HG03135 (cell line): ENCODE measurements at regions not wholly inside any gene's neighbourhood (a gene's known extent, or its start where the extent isn't known, plus 50 kb on each side); places are given as distances from the start of the nearest gene placed in this dataset.
"Not testable (repeated sequence)": the region's sequence is repeated elsewhere in the genome, so short reads cannot be mapped to it uniquely, and the experiment has no call there.

Experiments
- ATAC-seq: cut with Tn5 transposase; IDR thresholded peaks from one replicate; pipeline ENCODE4 v1.9.1; 2021; ENCODE audit warnings: mild to moderate bottlenecking, moderate library complexity; ENCODE audit not compliant: unreplicated experiment

DNA sequence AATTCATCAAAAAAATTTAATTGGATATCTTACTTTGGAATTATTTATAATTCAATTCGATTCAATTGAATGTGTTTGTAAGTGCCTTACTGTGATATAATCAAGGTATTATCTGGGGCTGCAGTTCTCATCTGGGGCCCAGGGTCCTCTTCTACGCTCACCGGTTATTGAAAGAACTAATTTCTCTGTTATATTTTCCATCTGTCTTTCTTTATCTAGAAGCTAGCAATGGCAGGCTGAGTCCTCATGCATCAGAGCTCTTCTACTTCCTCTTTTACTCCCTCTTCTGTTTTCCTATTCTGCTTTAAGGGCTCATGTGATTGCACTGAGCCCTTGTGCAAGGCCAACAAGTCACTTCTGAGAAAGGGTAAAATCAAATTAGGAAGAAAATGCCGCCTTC, 315.6 kb downstream of the RAD51AP2 start:
- not testable (repeated sequence) for ATAC-seq

DNA sequence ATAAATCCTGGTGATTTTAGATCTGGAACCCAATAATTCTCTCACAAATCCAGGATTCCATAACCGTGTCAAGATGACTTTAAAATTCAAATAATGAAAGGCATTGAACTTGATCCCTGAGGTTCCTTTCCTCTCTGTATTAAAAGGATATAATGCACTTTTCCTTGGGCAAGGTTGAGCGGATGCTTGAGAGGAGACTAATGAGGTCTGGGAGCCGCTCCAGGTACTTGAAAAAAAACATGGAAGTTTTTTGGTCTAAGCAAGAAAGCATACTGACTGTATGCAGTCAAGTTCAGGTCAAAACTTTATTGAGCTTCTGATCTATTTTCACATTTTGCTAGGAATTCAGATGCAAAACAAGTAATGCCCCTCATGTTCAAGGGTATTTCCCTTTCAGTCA, 318.5 kb downstream of the RAD51AP2 start:
- no peak for ATAC-seq

DNA sequence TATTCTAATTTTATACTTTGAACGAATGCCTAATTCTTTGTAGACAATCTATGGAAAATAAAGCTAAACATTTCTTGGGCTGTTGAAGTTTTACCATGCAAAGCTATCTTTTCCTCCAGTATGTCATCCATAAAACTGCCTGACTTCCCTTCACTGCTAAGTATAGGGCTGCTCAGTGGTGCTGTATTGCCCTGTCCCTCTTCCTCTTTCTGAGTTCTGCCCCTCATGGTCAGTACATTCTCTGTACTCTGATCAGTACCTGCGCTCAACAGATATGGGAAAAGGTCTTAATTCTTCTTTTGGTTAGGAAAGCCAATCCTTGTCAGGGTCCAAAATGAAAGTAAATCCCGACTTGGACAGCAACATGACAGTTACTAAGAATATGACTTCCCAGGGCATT, 321.9 kb downstream of the RAD51AP2 start:
- ATAC-seq = no peak

DNA sequence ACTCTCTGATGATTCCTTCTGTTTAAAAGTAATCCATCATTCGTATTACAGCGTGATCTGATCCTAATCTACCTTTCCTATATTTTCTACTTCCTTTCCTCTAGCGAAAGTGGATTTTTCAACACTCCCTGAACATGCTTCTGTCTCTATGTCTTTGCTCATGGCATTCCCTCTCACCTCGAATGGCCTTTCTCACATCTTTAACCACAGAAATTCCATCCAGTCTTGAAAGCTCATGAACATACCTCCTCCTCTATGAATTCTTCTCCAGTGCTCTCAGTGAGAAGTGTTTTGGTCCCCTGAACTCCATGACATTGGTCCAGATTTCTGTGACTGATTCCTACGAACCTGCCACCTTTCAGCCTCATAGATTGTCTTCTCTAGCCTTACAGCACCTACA, 323.2 kb downstream of the RAD51AP2 start:
- no peak for ATAC-seq

- no peak for ATAC-seq
These were observed 324.2 kb downstream of the RAD51AP2 start for GRCh38 chr2:17194083-17194482.

GRCh38 chr2:17193433-17193890, 324.8 kb downstream of the RAD51AP2 start:
- not testable (repeated sequence) for ATAC-seq

GRCh38 chr2:17191223-17191622, 327.0 kb downstream of the RAD51AP2 start:
- ATAC-seq = no peak

DNA sequence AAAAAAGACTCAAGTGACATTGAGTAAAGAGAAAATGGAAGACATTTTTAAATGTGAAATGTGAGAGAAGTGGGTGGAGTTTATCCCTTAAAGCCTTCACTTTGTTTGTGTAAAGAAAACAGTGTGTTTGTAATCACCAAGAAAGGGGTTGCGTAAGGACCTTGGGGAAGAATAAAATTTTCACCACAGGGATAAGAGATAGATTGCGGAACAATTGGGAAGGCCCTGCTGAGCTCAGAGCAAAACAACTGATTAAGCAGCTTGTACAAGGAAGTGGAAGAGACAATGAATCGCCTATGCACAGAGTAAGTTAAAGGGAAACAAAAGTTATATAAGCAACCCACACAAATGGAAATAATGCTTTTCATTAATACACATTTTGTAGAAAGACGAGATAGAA, 327.7 kb downstream of the RAD51AP2 start:
- no peak for ATAC-seq

DNA sequence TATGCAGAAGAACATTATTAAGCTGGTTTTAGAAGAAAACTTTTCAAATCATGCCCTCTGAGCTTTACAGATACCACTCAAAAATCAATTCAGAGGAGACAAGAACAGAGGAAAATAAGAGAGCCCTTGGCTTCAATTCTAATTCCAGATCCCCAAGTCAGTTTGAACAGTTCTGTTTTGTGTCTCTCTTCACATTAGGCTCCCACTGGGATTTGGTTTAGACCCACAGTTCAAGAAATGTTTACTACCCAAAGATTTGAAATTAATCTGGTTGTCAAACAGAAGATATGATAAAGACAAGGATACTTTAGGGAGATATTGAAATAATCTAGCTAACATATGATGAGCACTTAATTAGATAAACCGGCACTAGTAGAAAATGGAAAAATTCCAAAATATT, 329.5 kb downstream of the RAD51AP2 start:
- no peak for ATAC-seq

- no peak for ATAC-seq
These were observed 333.7 kb downstream of the RAD51AP2 start for GRCh38 chr2:17184512-17184911.

DNA sequence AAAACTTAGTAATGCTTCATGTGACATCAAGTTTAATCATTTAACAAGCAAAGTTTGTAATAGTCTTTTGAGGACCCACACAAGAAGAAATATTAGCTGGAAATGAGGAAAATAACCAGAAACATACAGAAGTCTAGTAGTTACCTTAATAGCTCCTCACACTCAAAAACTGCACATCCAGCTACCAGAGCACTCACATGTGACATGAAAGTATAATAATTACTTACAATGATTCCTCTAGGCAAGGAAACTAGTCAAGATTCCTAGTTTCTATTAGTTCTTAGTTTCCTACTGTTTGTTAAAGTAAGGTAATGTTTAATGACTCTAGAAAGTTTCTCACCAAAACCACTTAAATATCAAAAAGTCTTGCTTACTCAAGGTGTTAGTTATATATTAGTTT, 335.8 kb downstream of the RAD51AP2 start:
- no peak for ATAC-seq

DNA sequence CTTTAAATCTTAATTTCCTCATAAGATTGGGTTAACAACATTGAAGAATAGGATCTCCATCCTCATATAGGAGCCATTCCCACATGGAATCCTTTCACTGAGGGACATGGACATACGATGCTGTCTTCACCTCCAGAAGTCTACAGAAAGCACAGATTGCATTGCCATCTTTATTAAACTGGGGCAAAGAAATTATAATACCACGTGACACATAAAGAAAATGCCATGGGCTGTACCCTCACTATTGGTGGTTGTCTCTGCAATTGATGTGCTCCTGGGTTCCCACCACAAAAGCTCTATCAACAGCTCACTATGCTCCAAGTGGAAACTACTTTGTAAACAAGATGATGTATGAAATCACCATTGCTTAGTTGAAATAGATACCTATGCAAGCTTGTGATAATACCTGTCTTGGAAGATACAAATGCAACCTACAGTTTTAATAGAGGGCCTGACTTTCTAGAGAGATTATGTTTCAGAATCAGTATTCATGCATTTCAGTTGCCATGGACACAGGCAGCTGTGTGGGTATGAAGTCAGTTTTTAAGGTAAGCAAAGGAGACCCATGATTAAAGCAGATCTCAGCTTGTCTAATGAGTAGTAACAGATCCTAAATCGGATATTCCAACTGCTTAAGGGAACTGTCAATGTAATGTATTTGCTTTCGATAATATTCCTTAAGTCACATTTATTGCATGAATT, 337.0 kb downstream of the RAD51AP2 start:
- no peak for ATAC-seq

GRCh38 chr2:17179145-17179808, 339.0 kb downstream of the RAD51AP2 start:
- no peak for ATAC-seq

DNA sequence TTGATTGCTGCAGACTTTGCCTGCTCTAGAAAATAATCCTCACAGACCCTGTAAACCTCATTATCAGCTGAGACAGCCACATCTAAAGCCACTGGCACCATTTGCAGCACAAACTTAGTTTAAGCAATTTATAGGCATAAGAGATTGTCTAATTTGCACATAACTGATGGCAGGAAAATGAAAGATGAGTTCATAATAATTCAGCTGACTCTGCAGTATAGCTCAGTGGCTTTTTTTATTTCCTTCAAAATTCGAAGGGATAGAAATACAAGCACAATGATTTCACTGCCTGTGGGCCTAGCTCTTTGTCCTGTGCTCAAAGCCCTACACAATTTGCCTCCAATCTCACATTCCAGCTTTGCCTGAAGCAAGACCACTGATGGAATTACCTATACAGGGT, 341.2 kb downstream of the RAD51AP2 start:
- no peak for ATAC-seq

DNA sequence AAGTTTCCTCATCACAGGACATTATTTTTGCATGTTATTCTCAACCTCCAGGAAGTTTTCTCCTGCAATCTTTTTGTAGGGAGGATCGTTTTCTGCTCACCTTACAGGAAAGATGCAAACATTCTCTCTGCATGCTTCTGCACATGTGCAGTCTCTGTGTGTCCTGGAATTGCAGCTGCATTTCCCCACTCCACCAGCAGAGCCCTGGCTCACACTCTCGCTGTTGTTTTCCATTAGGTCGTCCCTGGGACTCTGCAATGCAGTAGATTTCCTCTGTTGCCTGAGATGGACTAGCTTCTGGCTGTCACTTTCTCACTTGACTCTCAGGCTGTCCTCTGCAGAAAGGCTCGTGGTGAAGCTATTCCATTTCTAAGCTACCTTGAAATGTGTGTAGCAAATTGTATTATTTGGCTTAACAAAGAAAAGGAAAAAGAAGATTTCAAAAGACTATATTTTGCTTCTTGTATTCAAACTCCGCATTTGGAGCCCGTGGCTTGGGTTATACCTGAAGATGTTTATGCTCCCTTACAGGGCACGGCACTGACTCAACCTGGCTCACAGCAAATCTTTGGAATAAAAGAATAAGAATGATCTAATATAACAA, 346.7 kb downstream of the RAD51AP2 start:
- peak; percentile 77 for ATAC-seq

DNA sequence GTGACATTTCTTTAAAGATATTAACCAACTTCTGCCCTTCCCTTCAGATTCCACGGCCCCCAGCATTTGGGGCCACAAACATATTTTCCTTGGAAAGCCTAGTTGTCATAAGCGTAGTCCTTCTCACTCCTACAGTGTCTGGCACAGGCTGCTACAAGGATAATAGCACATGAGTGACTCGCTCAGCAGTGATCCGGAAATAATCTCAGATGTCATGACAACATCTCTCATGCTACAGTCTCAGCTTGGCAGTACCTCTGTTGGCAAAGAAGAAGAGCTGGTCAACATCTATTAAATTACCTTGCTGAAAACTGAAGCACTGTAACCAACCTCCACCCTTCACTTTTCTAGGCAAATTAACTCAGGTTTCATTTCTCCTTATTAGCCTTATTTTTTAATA, 351.7 kb downstream of the RAD51AP2 start:
- ATAC-seq = no peak

DNA sequence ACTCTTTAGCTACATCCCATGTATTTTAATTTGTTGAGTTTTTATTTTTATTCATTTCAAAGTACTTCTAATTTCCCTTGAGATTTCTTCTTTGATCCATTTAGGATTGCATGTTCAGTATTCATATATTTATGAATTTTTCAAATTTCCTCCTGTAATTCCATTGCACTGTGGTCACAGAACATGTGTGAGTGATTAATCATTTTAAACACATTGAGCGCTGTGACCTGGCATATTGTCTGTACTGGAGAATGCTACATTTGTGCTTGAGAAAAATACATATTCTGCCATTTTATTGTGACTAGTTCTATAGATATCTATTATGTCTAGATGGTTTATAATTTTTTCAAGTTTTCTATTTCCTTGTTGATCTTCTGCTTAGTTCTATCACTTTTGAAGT, 353.7 kb downstream of the RAD51AP2 start:
- ATAC-seq = no peak

- ATAC-seq = no peak
These were observed 354.6 kb downstream of the RAD51AP2 start for GRCh38 chr2:17163638-17164037.

DNA sequence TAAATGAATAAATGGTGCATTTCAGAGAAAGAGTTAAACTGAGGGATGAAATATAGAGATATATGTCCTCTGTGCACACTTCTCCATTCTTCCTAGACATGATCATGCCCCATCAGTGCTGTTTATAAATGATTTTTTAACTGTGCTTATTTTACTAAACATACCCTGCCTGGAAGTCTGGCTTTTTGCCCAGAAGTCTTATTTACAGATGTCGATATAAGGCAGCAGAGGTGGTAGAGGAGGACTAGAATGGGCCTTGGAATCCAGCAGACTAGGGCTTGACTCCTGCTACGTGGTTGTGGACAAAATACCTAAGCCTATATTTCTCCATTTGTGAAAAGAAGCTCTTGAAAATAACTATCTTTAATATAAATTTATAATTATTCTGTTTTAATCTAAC, 355.5 kb downstream of the RAD51AP2 start:
- ATAC-seq = no peak

- ATAC-seq = peak; percentile 89
These were observed 357.6 kb downstream of the RAD51AP2 start for GRCh38 chr2:17160594-17160993.

GRCh38 chr2:17156086-17156485, 362.2 kb downstream of the RAD51AP2 start:
- no peak for ATAC-seq

DNA sequence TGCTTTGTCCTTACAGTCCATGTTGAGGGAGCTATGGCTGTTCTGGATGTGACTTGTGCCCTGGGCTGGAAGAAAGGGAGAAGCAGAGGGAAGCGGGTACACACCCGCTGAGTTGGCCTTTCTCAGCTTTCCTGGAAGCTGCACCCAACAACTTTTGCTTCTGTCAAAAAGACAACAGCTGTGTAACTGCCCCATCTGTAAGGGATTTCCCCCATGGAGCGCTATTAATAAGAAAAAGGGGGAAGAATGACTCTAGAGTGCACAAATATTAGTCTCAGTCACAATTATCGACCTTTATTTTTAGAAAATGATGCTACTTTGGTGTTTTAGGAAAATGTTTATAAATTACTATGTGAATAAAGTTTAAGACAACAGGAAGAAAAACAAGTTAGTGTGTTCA, 368.3 kb downstream of the RAD51AP2 start:
- no peak for ATAC-seq
